ENCODE measurements at regions not wholly inside any gene's neighbourhood (a gene's known extent, or its start where the extent isn't known, plus 50 kb on each side); places are given as distances from the start of the nearest gene placed in this dataset.

DNA sequence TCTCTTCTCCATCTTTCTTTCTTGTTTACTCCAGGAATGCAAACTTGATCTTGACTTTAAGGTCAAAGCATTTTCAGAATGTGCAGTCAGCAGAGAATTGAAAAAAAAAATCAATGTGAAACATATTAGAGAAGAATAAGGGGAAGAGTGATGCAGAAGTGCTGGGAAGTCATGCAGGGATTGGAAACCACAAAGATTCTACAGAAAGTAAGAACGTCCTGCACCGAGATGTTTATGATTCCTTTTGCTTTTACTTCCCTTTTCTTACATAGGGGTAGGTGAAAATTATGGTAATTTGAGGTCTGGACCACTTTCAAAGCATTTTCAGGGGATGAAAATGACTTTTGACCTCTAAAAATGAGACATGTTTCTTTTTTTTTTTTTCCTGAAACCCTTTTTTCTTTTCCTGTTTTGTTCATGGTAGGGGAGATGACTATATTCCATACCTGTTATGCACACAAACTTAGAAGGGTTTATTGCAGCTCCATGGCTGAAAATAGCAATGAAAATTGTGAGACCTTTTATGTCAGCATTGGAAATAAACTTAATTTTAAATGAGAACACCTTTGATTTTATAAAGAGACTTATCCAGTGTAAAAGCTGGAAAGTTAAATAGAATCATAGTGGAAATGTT is 623.5 kb upstream of the TBL1XR1 start:
- TF ChIP-seq POLR2A (IDR thresholded peaks at IDR 0.05), result no peak
- no peak for TF ChIP-seq CTCF (IDR thresholded peaks at IDR 0.05)

Data from thyroid gland (tissue), 4 donors.